ENCODE measurements at regions not wholly inside any gene's neighbourhood (a gene's known extent, or its start where the extent isn't known, plus 50 kb on each side); places are given as distances from the start of the nearest gene placed in this dataset.

GRCh38 chr11:133677387-133677786 lies 145.1 kb upstream of the OPCML start:
- H3K4me3 ChIP-seq (ENCODE audit: low read depth in 1 of 3, low read length in 3 of 3), result no peak overlapping the region
- DNase-seq (no peak), FAIRE-seq (no peak)
- H3K4me1 ChIP-seq (ENCODE audit: control insufficient read depth in 3 of 3, insufficient read depth in 2 of 3, low read depth in 1 of 3, low read length in 2 of 3), result no peaks in the 10 kb centered on the region
- H3K27me3 ChIP-seq (ENCODE audit: control insufficient read depth in 3 of 3, insufficient read depth in 3 of 3, low read length in 3 of 3), result no peaks in the 10 kb centered on the region
- H3K27ac ChIP-seq (ENCODE audit: low read depth in 1 of 3, low read length in 2 of 3), result no peak overlapping the region
- 48 to 60% (median 49%) methylated on average over 3 of the region's 3 CpGs for WGBS, 3 donors
- no peaks in the 10 kb centered on the region for H3K9me3 ChIP-seq (ENCODE audit: control insufficient read depth in 2 of 2, insufficient read depth in 1 of 2, low read depth in 1 of 2, low read length in 1 of 2)
- no peaks in the 10 kb centered on the region for H3K36me3 ChIP-seq (ENCODE audit: control insufficient read depth in 3 of 3, insufficient read depth in 2 of 3, low read depth in 1 of 3, low read length in 3 of 3)

- Histone ChIP-seq H3K4me3 (ENCODE audit: low read depth in 1 of 3, low read length in 3 of 3) (no peak overlapping the region), H3K36me3 (ENCODE audit: control insufficient read depth in 3 of 3, insufficient read depth in 2 of 3, low read depth in 1 of 3, low read length in 3 of 3) (no peaks in the 10 kb centered on the region), H3K9me3 (ENCODE audit: control insufficient read depth in 2 of 2, insufficient read depth in 1 of 2, low read depth in 1 of 2, low read length in 1 of 2) (no peaks in the 10 kb centered on the region), H3K4me1 (ENCODE audit: control insufficient read depth in 3 of 3, insufficient read depth in 2 of 3, low read depth in 1 of 3, low read length in 2 of 3) (no peaks in the 10 kb centered on the region), H3K27ac (ENCODE audit: low read depth in 1 of 3, low read length in 2 of 3) (no peak overlapping the region), H3K27me3 (ENCODE audit: control insufficient read depth in 3 of 3, insufficient read depth in 3 of 3, low read length in 3 of 3) (no peaks in the 10 kb centered on the region)
- WGBS, 3 donors, result 75 to 100% (median 86%) methylated on average over 1 of the region's 1 CpG
- DNase-seq (no peak), FAIRE-seq (no peak)
Measured at GRCh38 chr11:133676265-133676664, 144.0 kb upstream of the OPCML start.

GRCh38 chr11:133669371-133670053 lies 137.2 kb upstream of the OPCML start:
- H3K9me3 ChIP-seq (ENCODE audit: control insufficient read depth in 2 of 2, insufficient read depth in 1 of 2, low read depth in 1 of 2, low read length in 1 of 2), result no peaks in the 10 kb centered on the region
- 57 to 60% (median 57%) methylated on average over 12 of the region's 12 CpGs for WGBS, 3 donors
- no peak for FAIRE-seq

GRCh38 chr11:133663135-133663985 lies 131.1 kb upstream of the OPCML start:
- no peaks in the 10 kb centered on the region for H3K36me3 ChIP-seq (ENCODE audit: control insufficient read depth in 3 of 3, insufficient read depth in 2 of 3, low read depth in 1 of 3, low read length in 3 of 3)
- no peaks in the 10 kb centered on the region for H3K27me3 ChIP-seq (ENCODE audit: control insufficient read depth in 3 of 3, insufficient read depth in 3 of 3, low read length in 3 of 3)
- no peaks in the 10 kb centered on the region for H3K9me3 ChIP-seq (ENCODE audit: control insufficient read depth in 2 of 2, insufficient read depth in 1 of 2, low read depth in 1 of 2, low read length in 1 of 2)
- FAIRE-seq (no peak), DNase-seq (no peak)
- H3K4me3 ChIP-seq (ENCODE audit: low read depth in 1 of 3, low read length in 3 of 3), result no peak overlapping the region
- H3K27ac ChIP-seq (ENCODE audit: low read depth in 1 of 3, low read length in 2 of 3), result no peak overlapping the region
- 71 to 79% (median 79%) methylated on average over 13 of the region's 13 CpGs for WGBS, 3 donors
- no peaks in the 10 kb centered on the region for H3K4me1 ChIP-seq (ENCODE audit: control insufficient read depth in 3 of 3, insufficient read depth in 2 of 3, low read depth in 1 of 3, low read length in 2 of 3)

More at GRCh38 chr11:133669371-133670053, 137.2 kb upstream of the OPCML start:
- H3K4me3 ChIP-seq (ENCODE audit: low read depth in 1 of 3, low read length in 3 of 3), result no peak overlapping the region
- no peaks in the 10 kb centered on the region for H3K4me1 ChIP-seq (ENCODE audit: control insufficient read depth in 3 of 3, insufficient read depth in 2 of 3, low read depth in 1 of 3, low read length in 2 of 3)
- no peak overlapping the region for H3K27ac ChIP-seq (ENCODE audit: low read depth in 1 of 3, low read length in 2 of 3)
- H3K36me3 ChIP-seq (ENCODE audit: control insufficient read depth in 3 of 3, insufficient read depth in 2 of 3, low read depth in 1 of 3, low read length in 3 of 3), result no peaks in the 10 kb centered on the region
- DNase-seq, result no peak
- no peaks in the 10 kb centered on the region for H3K27me3 ChIP-seq (ENCODE audit: control insufficient read depth in 3 of 3, insufficient read depth in 3 of 3, low read length in 3 of 3)

- FAIRE-seq (no peak), DNase-seq (no peak)
- no peaks in the 10 kb centered on the region for H3K36me3 ChIP-seq (ENCODE audit: control insufficient read depth in 3 of 3, insufficient read depth in 2 of 3, low read depth in 1 of 3, low read length in 3 of 3)
- peaks cover 0 to 2% of the 10 kb centered on the region in 2 donors for H3K9me3 ChIP-seq (ENCODE audit: control insufficient read depth in 2 of 2, insufficient read depth in 1 of 2, low read depth in 1 of 2, low read length in 1 of 2)
- no peak overlapping the region for H3K4me3 ChIP-seq (ENCODE audit: low read depth in 1 of 3, low read length in 3 of 3)
- no peaks in the 10 kb centered on the region for H3K27me3 ChIP-seq (ENCODE audit: control insufficient read depth in 3 of 3, insufficient read depth in 3 of 3, low read length in 3 of 3)
- WGBS, 3 donors, result 89 to 90% (median 90%) methylated on average over 9 of the region's 9 CpGs
- H3K4me1 ChIP-seq (ENCODE audit: control insufficient read depth in 3 of 3, insufficient read depth in 2 of 3, low read depth in 1 of 3, low read length in 2 of 3), result no peaks in the 10 kb centered on the region
- no peak overlapping the region for H3K27ac ChIP-seq (ENCODE audit: low read depth in 1 of 3, low read length in 2 of 3)
Measured at GRCh38 chr11:133661846-133662245, 129.5 kb upstream of the OPCML start.

GRCh38 chr11:133660202-133660568 lies 127.9 kb upstream of the OPCML start:
- FAIRE-seq, result no peak
- peaks cover 0 to 6% of the 10 kb centered on the region in 2 donors for H3K9me3 ChIP-seq (ENCODE audit: control insufficient read depth in 2 of 2, insufficient read depth in 1 of 2, low read depth in 1 of 2, low read length in 1 of 2)

GRCh38 chr11:133659538-133660201 lies 127.4 kb upstream of the OPCML start:
- no peak overlapping the region for H3K4me3 ChIP-seq (ENCODE audit: low read depth in 1 of 3, low read length in 3 of 3)
- H3K27me3 ChIP-seq (ENCODE audit: control insufficient read depth in 3 of 3, insufficient read depth in 3 of 3, low read length in 3 of 3), result no peaks in the 10 kb centered on the region
- H3K27ac ChIP-seq (ENCODE audit: low read depth in 1 of 3, low read length in 2 of 3), result no peak overlapping the region
- WGBS, 3 donors, result 31 to 49% (median 36%) methylated on average over 8 of the region's 8 CpGs
- no peaks in the 10 kb centered on the region for H3K36me3 ChIP-seq (ENCODE audit: control insufficient read depth in 3 of 3, insufficient read depth in 2 of 3, low read depth in 1 of 3, low read length in 3 of 3)
- DNase-seq, result no peak
- H3K4me1 ChIP-seq (ENCODE audit: control insufficient read depth in 3 of 3, insufficient read depth in 2 of 3, low read depth in 1 of 3, low read length in 2 of 3), result no peaks in the 10 kb centered on the region
- no peak for FAIRE-seq
- peaks cover 0 to 6% of the 10 kb centered on the region in 2 donors for H3K9me3 ChIP-seq (ENCODE audit: control insufficient read depth in 2 of 2, insufficient read depth in 1 of 2, low read depth in 1 of 2, low read length in 1 of 2)

More at GRCh38 chr11:133660202-133660568, 127.9 kb upstream of the OPCML start:
- Histone ChIP-seq H3K36me3 (ENCODE audit: control insufficient read depth in 3 of 3, insufficient read depth in 2 of 3, low read depth in 1 of 3, low read length in 3 of 3) (no peaks in the 10 kb centered on the region), H3K4me3 (ENCODE audit: low read depth in 1 of 3, low read length in 3 of 3) (no peak overlapping the region), H3K27me3 (ENCODE audit: control insufficient read depth in 3 of 3, insufficient read depth in 3 of 3, low read length in 3 of 3) (no peaks in the 10 kb centered on the region), H3K4me1 (ENCODE audit: control insufficient read depth in 3 of 3, insufficient read depth in 2 of 3, low read depth in 1 of 3, low read length in 2 of 3) (no peaks in the 10 kb centered on the region), H3K27ac (ENCODE audit: low read depth in 1 of 3, low read length in 2 of 3) (no peak overlapping the region)
- DNase-seq, result no peak
- 74 to 80% (median 76%) methylated on average over 5 of the region's 5 CpGs for WGBS, 3 donors

- H3K4me3 ChIP-seq (ENCODE audit: low read depth in 1 of 3, low read length in 3 of 3), result no peak overlapping the region
- no peaks in the 10 kb centered on the region for H3K36me3 ChIP-seq (ENCODE audit: control insufficient read depth in 3 of 3, insufficient read depth in 2 of 3, low read depth in 1 of 3, low read length in 3 of 3)
- no peaks in the 10 kb centered on the region for H3K27me3 ChIP-seq (ENCODE audit: control insufficient read depth in 3 of 3, insufficient read depth in 3 of 3, low read length in 3 of 3)
- no peak for FAIRE-seq
- no peak for DNase-seq
- peaks cover 0 to 6% of the 10 kb centered on the region in 2 donors for H3K9me3 ChIP-seq (ENCODE audit: control insufficient read depth in 2 of 2, insufficient read depth in 1 of 2, low read depth in 1 of 2, low read length in 1 of 2)
- no peaks in the 10 kb centered on the region for H3K4me1 ChIP-seq (ENCODE audit: control insufficient read depth in 3 of 3, insufficient read depth in 2 of 3, low read depth in 1 of 3, low read length in 2 of 3)
- WGBS, 3 donors, result 44 to 53% (median 52%) methylated on average over 2 to 3 of the region's 3 CpGs
- no peak overlapping the region for H3K27ac ChIP-seq (ENCODE audit: low read depth in 1 of 3, low read length in 2 of 3)
Measured at GRCh38 chr11:133657054-133657453, 124.8 kb upstream of the OPCML start.
